Stimulated activated memory B cell treated with anti-CD40 and anti-IgM and Interleukin-4, amounts not matched to agents 10 μg/mL and 1 μg/mL and 100 μg/mL, for 72 hours (primary cell): ENCODE measurements at regions not wholly inside any gene's neighbourhood (a gene's known extent, or its start where the extent isn't known, plus 50 kb on each side); places are given as distances from the start of the nearest gene placed in this dataset.
A peak's percentile ranks its signal among the peaks of the same experiment; 100 is the strongest.

Experiments
- ATAC-seq: fragments of 150-1000 bp; cut with Tn5 transposase; 2 replicates; pipeline ENCODE4 v1.10.0; 2021
- H3K27ac Mint-ChIP-seq: one replicate; pipeline ENCODE4 v1.8.0; 2022; ENCODE audit warnings: mild to moderate bottlenecking, mixed read lengths
- H3K27me3 Mint-ChIP-seq: one replicate; pipeline ENCODE4 v1.8.0; 2022; ENCODE audit warnings: mixed read lengths
- H3K36me3 Mint-ChIP-seq: one replicate; pipeline ENCODE4 v1.8.0; 2022; ENCODE audit warnings: mixed read lengths
- H3K4me1 Mint-ChIP-seq: one replicate; pipeline ENCODE4 v1.8.0; 2022; ENCODE audit warnings: mixed read lengths
- H3K4me3 Mint-ChIP-seq: one replicate; pipeline ENCODE4 v1.8.0; 2022; ENCODE audit warnings: mild to moderate bottlenecking, moderate library complexity, mixed read lengths
- H3K9me3 Mint-ChIP-seq: one replicate; pipeline ENCODE4 v1.8.0; 2022; ENCODE audit warnings: mixed read lengths

- H3K4me1 Mint-ChIP-seq = no peaks in the 10 kb centered on the region
- no peaks in the 10 kb centered on the region for H3K36me3 Mint-ChIP-seq
- H3K27ac Mint-ChIP-seq = no peak overlapping the region
- ATAC-seq = no peak
- H3K4me3 Mint-ChIP-seq = no peak overlapping the region
- H3K27me3 Mint-ChIP-seq = peaks cover 16% of the 10 kb centered on the region
- H3K9me3 Mint-ChIP-seq = no peaks in the 10 kb centered on the region
Measured at GRCh38 chr18:24629921-24630320, 169.5 kb downstream of the HRH4 start.

GRCh38 chr18:24630346-24630880, 170.0 kb downstream of the HRH4 start:
- Mint-ChIP-seq H3K4me3 (no peak overlapping the region), H3K36me3 (no peaks in the 10 kb centered on the region), H3K4me1 (no peaks in the 10 kb centered on the region), H3K27ac (no peak overlapping the region), H3K9me3 (no peaks in the 10 kb centered on the region), H3K27me3 (peaks cover 16% of the 10 kb centered on the region)
- no peak for ATAC-seq

GRCh38 chr18:24631243-24632025, 171.0 kb downstream of the HRH4 start:
- peak; percentile 55 for ATAC-seq
- Mint-ChIP-seq H3K27me3 (peaks cover 16% of the 10 kb centered on the region), H3K36me3 (no peaks in the 10 kb centered on the region), H3K4me1 (no peaks in the 10 kb centered on the region), H3K27ac (no peak overlapping the region), H3K9me3 (no peaks in the 10 kb centered on the region), H3K4me3 (no peak overlapping the region)

- Mint-ChIP-seq H3K27ac (no peak overlapping the region), H3K36me3 (no peaks in the 10 kb centered on the region), H3K4me1 (no peaks in the 10 kb centered on the region), H3K9me3 (no peaks in the 10 kb centered on the region), H3K27me3 (peaks cover 16% of the 10 kb centered on the region), H3K4me3 (no peak overlapping the region)
- no peak for ATAC-seq
Measured at GRCh38 chr18:24632158-24632988, 171.9 kb downstream of the HRH4 start.

- Mint-ChIP-seq H3K4me1 (no peaks in the 10 kb centered on the region), H3K36me3 (no peaks in the 10 kb centered on the region), H3K4me3 (no peak overlapping the region), H3K27me3 (peaks cover 16% of the 10 kb centered on the region), H3K27ac (no peak overlapping the region), H3K9me3 (no peaks in the 10 kb centered on the region)
- no peak for ATAC-seq
Measured at GRCh38 chr18:24633121-24633520, 172.7 kb downstream of the HRH4 start.

- Mint-ChIP-seq H3K4me3 (no peak overlapping the region), H3K36me3 (no peaks in the 10 kb centered on the region), H3K4me1 (no peaks in the 10 kb centered on the region), H3K27ac (no peak overlapping the region), H3K9me3 (no peaks in the 10 kb centered on the region), H3K27me3 (no peaks in the 10 kb centered on the region)
- no peak for ATAC-seq
Measured at GRCh38 chr18:24649571-24649970, 189.1 kb downstream of the HRH4 start.

GRCh38 chr18:24651434-24651833, 191.0 kb downstream of the HRH4 start:
- no peaks in the 10 kb centered on the region for H3K27me3 Mint-ChIP-seq
- no peaks in the 10 kb centered on the region for H3K36me3 Mint-ChIP-seq
- no peak for ATAC-seq
- H3K27ac Mint-ChIP-seq = no peak overlapping the region
- H3K9me3 Mint-ChIP-seq = no peaks in the 10 kb centered on the region
- H3K4me1 Mint-ChIP-seq = no peaks in the 10 kb centered on the region
- H3K4me3 Mint-ChIP-seq = no peak overlapping the region

- peaks cover 3% of the 10 kb centered on the region for H3K9me3 Mint-ChIP-seq
- H3K27me3 Mint-ChIP-seq = peaks cover 5% of the 10 kb centered on the region
- no peak for ATAC-seq
- H3K27ac Mint-ChIP-seq = no peak overlapping the region
- no peaks in the 10 kb centered on the region for H3K36me3 Mint-ChIP-seq
- peaks cover 12% of the 10 kb centered on the region for H3K4me1 Mint-ChIP-seq
- H3K4me3 Mint-ChIP-seq = no peak overlapping the region
Measured at GRCh38 chr18:24656050-24656449, 195.6 kb downstream of the HRH4 start.

- Mint-ChIP-seq H3K4me3 (no peak overlapping the region), H3K36me3 (no peaks in the 10 kb centered on the region), H3K27ac (no peak overlapping the region), H3K9me3 (peaks cover 3% of the 10 kb centered on the region), H3K4me1 (peaks cover 12% of the 10 kb centered on the region), H3K27me3 (peaks cover 5% of the 10 kb centered on the region)
- no peak for ATAC-seq
Measured at GRCh38 chr18:24656551-24657443, 196.4 kb downstream of the HRH4 start.

- no peak overlapping the region for H3K4me3 Mint-ChIP-seq
- H3K36me3 Mint-ChIP-seq = no peaks in the 10 kb centered on the region
- H3K27me3 Mint-ChIP-seq = peaks cover 6% of the 10 kb centered on the region
- H3K4me1 Mint-ChIP-seq = peaks cover 12% of the 10 kb centered on the region
- no peak overlapping the region for H3K27ac Mint-ChIP-seq
- ATAC-seq = no peak
- peaks cover 3% of the 10 kb centered on the region for H3K9me3 Mint-ChIP-seq
Measured at GRCh38 chr18:24657444-24657842, 197.0 kb downstream of the HRH4 start.

- no peak for ATAC-seq
- no peak overlapping the region for H3K27ac Mint-ChIP-seq
- no peak overlapping the region for H3K4me3 Mint-ChIP-seq
- H3K27me3 Mint-ChIP-seq = peaks cover 14% of the 10 kb centered on the region
- peaks cover 3% of the 10 kb centered on the region for H3K9me3 Mint-ChIP-seq
- H3K4me1 Mint-ChIP-seq = peaks cover 12% of the 10 kb centered on the region
- H3K36me3 Mint-ChIP-seq = no peaks in the 10 kb centered on the region
Measured at GRCh38 chr18:24658302-24658701, 197.9 kb downstream of the HRH4 start.

- Mint-ChIP-seq H3K4me1 (peaks cover 12% of the 10 kb centered on the region), H3K9me3 (peaks cover 3% of the 10 kb centered on the region), H3K36me3 (no peaks in the 10 kb centered on the region), H3K4me3 (peak overlapping the region; percentile 57), H3K27me3 (peaks cover 14% of the 10 kb centered on the region), H3K27ac (peak overlapping the region; percentile 62)
- peak; percentile 62 for ATAC-seq
Measured at GRCh38 chr18:24659827-24660720, 199.6 kb downstream of the HRH4 start.

GRCh38 chr18:24660956-24661355, 200.5 kb downstream of the HRH4 start:
- H3K4me1 Mint-ChIP-seq = peaks cover 12% of the 10 kb centered on the region
- peaks cover 3% of the 10 kb centered on the region for H3K9me3 Mint-ChIP-seq
- no peak overlapping the region for H3K27ac Mint-ChIP-seq
- no peak for ATAC-seq
- peaks cover 14% of the 10 kb centered on the region for H3K27me3 Mint-ChIP-seq
- no peaks in the 10 kb centered on the region for H3K36me3 Mint-ChIP-seq
- no peak overlapping the region for H3K4me3 Mint-ChIP-seq

GRCh38 chr18:24662412-24662821, 202.0 kb downstream of the HRH4 start:
- Mint-ChIP-seq H3K27me3 (peaks cover 14% of the 10 kb centered on the region), H3K36me3 (no peaks in the 10 kb centered on the region), H3K27ac (no peak overlapping the region)

More at GRCh38 chr18:24662412-24662821, 202.0 kb downstream of the HRH4 start:
- H3K9me3 Mint-ChIP-seq = peaks cover 3% of the 10 kb centered on the region
- peaks cover 12% of the 10 kb centered on the region for H3K4me1 Mint-ChIP-seq
- no peak for ATAC-seq
- no peak overlapping the region for H3K4me3 Mint-ChIP-seq
